ENCODE measurements at regions not wholly inside any gene's neighbourhood (a gene's known extent, or its start where the extent isn't known, plus 50 kb on each side); places are given as distances from the start of the nearest gene placed in this dataset.

- Histone ChIP-seq H3K79me2 (ENCODE audit: insufficient read depth, low read length) (no peaks in the 10 kb centered on the region), H3K4me2 (ENCODE audit: low read depth, low read length, poor library complexity, severe bottlenecking) (no peak overlapping the region), H3K9me3 (ENCODE audit: insufficient read depth, low read depth, low read length) (no peaks in the 10 kb centered on the region), H3K9me2 (replicated peaks; ENCODE audit: low read depth, low read length) (no peaks in the 10 kb centered on the region), H3K4me1 (ENCODE audit: insufficient read depth, low read length, poor library complexity, severe bottlenecking) (no peaks in the 10 kb centered on the region), H3K27me3 (ENCODE audit: insufficient read depth, low read length, poor library complexity, severe bottlenecking) (no peaks in the 10 kb centered on the region), H3K9ac (ENCODE audit: low read depth, low read length, poor library complexity, severe bottlenecking) (no peak overlapping the region), H3F3A (ENCODE audit: low read depth) (no peaks in the 10 kb centered on the region), H3K4me3 (ENCODE audit: low read length, poor library complexity, severe bottlenecking) (no peak overlapping the region), H2AFZ (ENCODE audit: low read length) (no peak overlapping the region), H3K36me3 (ENCODE audit: insufficient read depth, low read length) (no peaks in the 10 kb centered on the region), H4K20me1 (ENCODE audit: insufficient read depth, low read length, poor library complexity, severe bottlenecking) (no peaks in the 10 kb centered on the region)
- TF ChIP-seq CTCF (conservative IDR thresholded peaks at IDR 0.05; ENCODE audit: low read length) (no peak), EZH2phosphoT487 (IDR thresholded peaks at IDR 0.05; ENCODE audit: borderline replicate concordance) (no peak)
Measured at GRCh38 chr16:52963855-52964242, 88.8 kb downstream of the CHD9NB start.

GRCh38 chr16:52963212-52963854 is 89.4 kb downstream of the CHD9NB start:
- H3K9ac ChIP-seq (ENCODE audit: low read depth, low read length, poor library complexity, severe bottlenecking), result no peak overlapping the region
- no peak overlapping the region for H3K4me2 ChIP-seq (ENCODE audit: low read depth, low read length, poor library complexity, severe bottlenecking)
- H3K27me3 ChIP-seq (ENCODE audit: insufficient read depth, low read length, poor library complexity, severe bottlenecking), result no peaks in the 10 kb centered on the region
- H3K36me3 ChIP-seq (ENCODE audit: insufficient read depth, low read length), result no peaks in the 10 kb centered on the region
- H4K20me1 ChIP-seq (ENCODE audit: insufficient read depth, low read length, poor library complexity, severe bottlenecking), result no peaks in the 10 kb centered on the region
- H2AFZ ChIP-seq (ENCODE audit: low read length), result no peak overlapping the region
- no peak overlapping the region for H3K4me3 ChIP-seq (ENCODE audit: low read length, poor library complexity, severe bottlenecking)
- no peaks in the 10 kb centered on the region for H3K4me1 ChIP-seq (ENCODE audit: insufficient read depth, low read length, poor library complexity, severe bottlenecking)
- H3F3A ChIP-seq (ENCODE audit: low read depth), result no peaks in the 10 kb centered on the region
- no peaks in the 10 kb centered on the region for H3K9me2 ChIP-seq (replicated peaks; ENCODE audit: low read depth, low read length)
- H3K9me3 ChIP-seq (ENCODE audit: insufficient read depth, low read depth, low read length), result no peaks in the 10 kb centered on the region
- no peak for TF ChIP-seq CTCF (conservative IDR thresholded peaks at IDR 0.05; ENCODE audit: low read length)
- no peak for TF ChIP-seq EZH2phosphoT487 (IDR thresholded peaks at IDR 0.05; ENCODE audit: borderline replicate concordance)
- no peaks in the 10 kb centered on the region for H3K79me2 ChIP-seq (ENCODE audit: insufficient read depth, low read length)

GRCh38 chr16:52958951-52959350 is 93.7 kb downstream of the CHD9NB start:
- no peaks in the 10 kb centered on the region for H3K9me3 ChIP-seq (ENCODE audit: insufficient read depth, low read depth, low read length)
- H3K9ac ChIP-seq (ENCODE audit: low read depth, low read length, poor library complexity, severe bottlenecking), result no peak overlapping the region
- TF ChIP-seq CTCF (conservative IDR thresholded peaks at IDR 0.05; ENCODE audit: low read length) (no peak), EZH2phosphoT487 (IDR thresholded peaks at IDR 0.05; ENCODE audit: borderline replicate concordance) (no peak)
- H2AFZ ChIP-seq (ENCODE audit: low read length), result no peak overlapping the region
- no peaks in the 10 kb centered on the region for H3K36me3 ChIP-seq (ENCODE audit: insufficient read depth, low read length)
- H3K27me3 ChIP-seq (ENCODE audit: insufficient read depth, low read length, poor library complexity, severe bottlenecking), result no peaks in the 10 kb centered on the region
- no peaks in the 10 kb centered on the region for H3K4me1 ChIP-seq (ENCODE audit: insufficient read depth, low read length, poor library complexity, severe bottlenecking)
- no peaks in the 10 kb centered on the region for H3K9me2 ChIP-seq (replicated peaks; ENCODE audit: low read depth, low read length)
- no peak overlapping the region for H3K4me3 ChIP-seq (ENCODE audit: low read length, poor library complexity, severe bottlenecking)
- H4K20me1 ChIP-seq (ENCODE audit: insufficient read depth, low read length, poor library complexity, severe bottlenecking), result no peaks in the 10 kb centered on the region
- no peak overlapping the region for H3K4me2 ChIP-seq (ENCODE audit: low read depth, low read length, poor library complexity, severe bottlenecking)
- no peaks in the 10 kb centered on the region for H3K79me2 ChIP-seq (ENCODE audit: insufficient read depth, low read length)
- H3F3A ChIP-seq (ENCODE audit: low read depth), result no peaks in the 10 kb centered on the region

Measured in Loucy (cell line).